HFFc6 (cell line): ENCODE measurements at regions not wholly inside any gene's neighbourhood (a gene's known extent, or its start where the extent isn't known, plus 50 kb on each side); places are given as distances from the start of the nearest gene placed in this dataset.

Experiments
- DNase-seq: peaks from one replicate; pipeline ENCODE4 v3.0.0-alpha.2; 2018
- H3K27ac Mint-ChIP-seq: 2 replicates; pipeline ENCODE4 v1.8.0; 2020; ENCODE audit warnings: mild to moderate bottlenecking, mixed read lengths
- H3K27me3 Mint-ChIP-seq: 2 replicates; pipeline ENCODE4 v1.8.0; 2021; ENCODE audit warnings: mild to moderate bottlenecking, moderate library complexity, mixed read lengths; ENCODE audit not compliant: insufficient read depth
- H3K36me3 Mint-ChIP-seq: 2 replicates; pipeline ENCODE4 v1.8.0; 2021; ENCODE audit warnings: low read depth, mixed read lengths
- H3K4me1 Mint-ChIP-seq: 2 replicates; pipeline ENCODE4 v1.8.0; 2020; ENCODE audit warnings: low read depth, mixed read lengths
- H3K4me3 Mint-ChIP-seq: 2 replicates; pipeline ENCODE4 v1.8.0; 2020; ENCODE audit warnings: mild to moderate bottlenecking, moderate library complexity, mixed read lengths
- H3K9me3 Mint-ChIP-seq: 2 replicates; pipeline ENCODE4 v1.8.0; 2020; ENCODE audit warnings: mild to moderate bottlenecking, mixed read lengths
- TF ChIP-seq, protein P1 (sequence below): fragments of 200-600 bp; sonication (generic); IDR thresholded peaks from 2 replicates; pipeline ENCODE4 v1.5.0; 2021; ENCODE audit warnings: antibody characterized with exemption, mild to moderate bottlenecking

DNA sequence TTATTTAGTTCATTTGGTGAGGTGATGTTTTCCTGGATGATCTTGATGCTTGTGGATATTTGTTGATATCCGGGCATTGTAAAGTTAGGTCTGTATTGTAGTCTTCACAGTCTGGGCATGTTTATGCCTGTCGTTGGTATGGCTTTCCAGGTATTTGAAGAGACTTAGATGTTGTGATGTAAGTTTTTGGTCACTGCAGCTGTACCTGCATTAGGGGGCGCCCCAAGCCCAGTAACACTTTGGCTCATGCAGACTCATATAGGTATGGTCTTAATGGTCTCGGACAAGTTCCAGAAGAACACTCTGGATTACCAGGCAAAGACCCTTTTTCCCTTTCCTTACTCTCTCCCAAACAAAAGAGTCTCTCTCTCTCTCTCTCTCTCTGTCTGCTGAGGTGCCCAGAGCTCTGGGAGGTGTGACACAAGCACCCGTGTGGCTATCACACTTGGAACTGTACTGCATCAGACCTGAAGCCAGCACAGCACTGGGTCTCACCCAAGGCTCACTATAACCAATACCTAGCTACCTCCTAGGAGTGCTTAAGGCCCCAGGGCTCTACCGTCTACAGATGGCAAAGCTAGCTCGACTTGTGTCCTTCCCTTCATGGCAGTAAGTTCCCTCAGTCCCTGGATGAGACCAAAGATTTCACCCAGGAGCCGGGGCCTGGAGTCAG lies 425.8 kb upstream of the ATXN7L3B start:
- Mint-ChIP-seq H3K27ac (no peak overlapping the region), H3K4me3 (no peak overlapping the region), H3K27me3 (no peaks in the 10 kb centered on the region), H3K4me1 (no peaks in the 10 kb centered on the region), H3K9me3 (peaks cover 30% of the 10 kb centered on the region), H3K36me3 (no peaks in the 10 kb centered on the region)
- no peak for DNase-seq
- TF ChIP-seq, protein P1, sequence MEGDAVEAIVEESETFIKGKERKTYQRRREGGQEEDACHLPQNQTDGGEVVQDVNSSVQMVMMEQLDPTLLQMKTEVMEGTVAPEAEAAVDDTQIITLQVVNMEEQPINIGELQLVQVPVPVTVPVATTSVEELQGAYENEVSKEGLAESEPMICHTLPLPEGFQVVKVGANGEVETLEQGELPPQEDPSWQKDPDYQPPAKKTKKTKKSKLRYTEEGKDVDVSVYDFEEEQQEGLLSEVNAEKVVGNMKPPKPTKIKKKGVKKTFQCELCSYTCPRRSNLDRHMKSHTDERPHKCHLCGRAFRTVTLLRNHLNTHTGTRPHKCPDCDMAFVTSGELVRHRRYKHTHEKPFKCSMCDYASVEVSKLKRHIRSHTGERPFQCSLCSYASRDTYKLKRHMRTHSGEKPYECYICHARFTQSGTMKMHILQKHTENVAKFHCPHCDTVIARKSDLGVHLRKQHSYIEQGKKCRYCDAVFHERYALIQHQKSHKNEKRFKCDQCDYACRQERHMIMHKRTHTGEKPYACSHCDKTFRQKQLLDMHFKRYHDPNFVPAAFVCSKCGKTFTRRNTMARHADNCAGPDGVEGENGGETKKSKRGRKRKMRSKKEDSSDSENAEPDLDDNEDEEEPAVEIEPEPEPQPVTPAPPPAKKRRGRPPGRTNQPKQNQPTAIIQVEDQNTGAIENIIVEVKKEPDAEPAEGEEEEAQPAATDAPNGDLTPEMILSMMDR, result no peak

- Mint-ChIP-seq H3K36me3 (0 out of 2 replicates have a peak, but pooled peaks cover 5% of the 10 kb centered on the region), H3K9me3 (peaks cover 37% of the 10 kb centered on the region), H3K4me1 (no peaks in the 10 kb centered on the region), H3K27ac (no peak overlapping the region), H3K27me3 (no peaks in the 10 kb centered on the region), H3K4me3 (no peak overlapping the region)
- no peak for DNase-seq
- TF ChIP-seq, protein P1, result no peak
Measured at GRCh38 chr12:74119811-74120362, 417.7 kb upstream of the ATXN7L3B start.

DNA sequence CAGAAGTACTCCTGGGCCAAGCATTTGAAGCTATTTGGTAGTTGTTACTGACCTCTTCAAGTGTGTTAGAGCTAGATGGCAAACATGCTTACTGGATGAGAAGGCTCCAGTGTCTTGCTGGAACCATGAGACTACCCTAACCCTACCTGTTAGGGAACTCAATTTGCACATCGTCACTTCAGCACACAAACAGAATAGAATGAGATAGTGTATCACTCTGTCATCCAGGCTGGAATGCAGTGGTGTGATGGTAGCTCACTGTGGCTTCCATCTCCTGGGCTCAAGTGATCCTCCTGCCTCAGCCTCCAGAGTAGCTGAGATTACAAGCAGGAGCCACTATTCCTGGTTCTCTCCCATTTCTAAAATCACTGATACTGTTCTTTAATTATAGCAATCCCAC lies 417.0 kb upstream of the ATXN7L3B start:
- TF ChIP-seq, protein P1, result no peak
- Mint-ChIP-seq H3K27ac (no peak overlapping the region), H3K4me3 (no peak overlapping the region), H3K9me3 (peaks cover 37% of the 10 kb centered on the region), H3K27me3 (no peaks in the 10 kb centered on the region), H3K4me1 (no peaks in the 10 kb centered on the region), H3K36me3 (0 out of 2 replicates have a peak, but pooled peaks cover 5% of the 10 kb centered on the region)
- DNase-seq, result no peak

DNA sequence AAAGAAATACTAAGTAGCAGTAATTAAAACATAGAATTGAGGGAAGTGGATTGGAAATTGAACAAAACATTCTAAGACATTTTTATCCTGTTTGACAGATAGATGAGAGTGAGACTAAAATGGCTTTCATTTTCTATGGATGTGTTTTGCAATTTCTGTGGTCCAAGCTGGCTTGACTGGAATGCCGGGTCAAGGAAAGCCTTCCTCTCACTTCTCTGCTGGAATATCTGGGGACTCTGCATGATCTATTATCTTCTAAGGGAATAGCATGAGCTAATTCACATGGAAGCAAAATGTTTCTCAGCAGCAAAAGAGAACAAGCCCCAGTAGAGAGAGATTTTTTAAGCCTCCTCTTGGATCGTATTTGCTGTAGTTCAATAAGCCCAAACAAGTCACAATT lies 407.9 kb upstream of the ATXN7L3B start:
- TF ChIP-seq, protein P1, result no peak
- Mint-ChIP-seq H3K36me3 (no peaks in the 10 kb centered on the region), H3K27ac (no peak overlapping the region), H3K9me3 (peaks cover 42% of the 10 kb centered on the region), H3K4me3 (no peak overlapping the region), H3K4me1 (no peaks in the 10 kb centered on the region), H3K27me3 (no peaks in the 10 kb centered on the region; the same call in 1 of the 2 replicates)
- no peak for DNase-seq

- no peaks in the 10 kb centered on the region for H3K27me3 Mint-ChIP-seq
- TF ChIP-seq, protein P1, result no peak
- no peaks in the 10 kb centered on the region for H3K36me3 Mint-ChIP-seq
- H3K27ac Mint-ChIP-seq, result no peak overlapping the region
- no peak overlapping the region for H3K4me3 Mint-ChIP-seq
- H3K4me1 Mint-ChIP-seq, result no peaks in the 10 kb centered on the region
- H3K9me3 Mint-ChIP-seq, result peaks cover 22% of the 10 kb centered on the region
- no peak for DNase-seq
Measured at GRCh38 chr12:74144396-74144795, 393.2 kb upstream of the ATXN7L3B start.
